ENCODE measurements at regions not wholly inside any gene's neighbourhood (a gene's known extent, or its start where the extent isn't known, plus 50 kb on each side); places are given as distances from the start of the nearest gene placed in this dataset.

DNA sequence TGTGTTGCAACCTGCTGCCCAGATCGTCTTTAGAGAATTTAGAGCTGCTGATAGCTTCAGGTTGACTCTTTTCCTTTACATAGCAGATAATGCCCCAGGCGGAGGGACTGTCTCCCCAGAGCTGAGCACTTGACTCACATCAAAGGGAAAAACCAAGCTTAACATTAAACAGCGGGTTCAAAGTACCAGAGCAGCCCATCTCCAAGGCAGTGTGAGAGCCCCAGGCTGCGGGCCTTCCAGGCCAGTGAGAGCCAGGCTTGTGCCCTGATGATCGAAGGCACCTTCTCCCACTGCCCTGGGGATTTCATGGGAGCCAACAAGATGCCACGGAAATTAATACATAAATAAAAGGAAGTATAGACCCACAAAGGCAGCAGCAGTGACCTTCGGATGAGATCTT is 275.6 kb downstream of the XXYLT1 start:
- DNase-seq (ENCODE audit: low read depth in 2 of 2) = no peak

DNA sequence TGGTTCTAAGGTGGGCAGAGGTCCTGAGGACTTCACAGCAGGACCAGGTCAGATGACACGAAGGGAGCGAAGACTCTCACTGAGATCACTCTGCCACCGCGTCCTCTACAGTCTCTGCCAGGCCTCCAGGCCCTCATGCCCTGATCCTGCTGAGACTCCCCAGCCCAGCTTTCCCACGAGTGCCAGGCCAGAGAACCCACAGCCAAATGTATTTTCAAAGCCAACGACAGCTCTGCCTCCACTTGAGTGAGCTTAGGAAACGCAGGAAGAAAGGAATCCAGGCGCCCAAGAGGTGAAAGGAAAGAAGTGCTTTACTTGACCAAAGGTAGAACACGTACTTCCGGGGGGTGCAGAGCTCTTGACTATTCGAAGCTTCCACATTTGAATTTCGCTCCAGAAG is 275.0 kb downstream of the XXYLT1 start:
- no peak for DNase-seq (ENCODE audit: low read depth in 2 of 2)

DNA sequence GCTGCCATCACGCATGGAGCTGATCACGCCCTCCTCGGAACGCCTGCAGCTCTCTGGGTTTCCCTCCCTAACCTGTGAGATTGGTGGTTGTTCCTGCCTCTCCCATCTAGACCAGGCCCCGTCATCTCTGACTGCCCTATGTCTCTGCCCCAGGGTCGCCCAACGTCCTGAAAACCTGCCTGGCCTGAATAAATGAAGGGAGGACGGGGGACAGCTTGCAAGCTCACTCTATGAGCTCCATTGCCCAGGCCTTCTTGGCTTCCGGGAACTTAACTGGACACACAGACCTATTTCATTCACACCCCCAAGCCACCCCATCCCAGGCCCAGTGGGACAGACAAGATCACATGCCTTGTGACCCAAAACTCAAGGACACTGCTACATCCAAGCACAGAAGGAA is 274.2 kb downstream of the XXYLT1 start:
- DNase-seq (ENCODE audit: low read depth in 2 of 2) = no peak

DNA sequence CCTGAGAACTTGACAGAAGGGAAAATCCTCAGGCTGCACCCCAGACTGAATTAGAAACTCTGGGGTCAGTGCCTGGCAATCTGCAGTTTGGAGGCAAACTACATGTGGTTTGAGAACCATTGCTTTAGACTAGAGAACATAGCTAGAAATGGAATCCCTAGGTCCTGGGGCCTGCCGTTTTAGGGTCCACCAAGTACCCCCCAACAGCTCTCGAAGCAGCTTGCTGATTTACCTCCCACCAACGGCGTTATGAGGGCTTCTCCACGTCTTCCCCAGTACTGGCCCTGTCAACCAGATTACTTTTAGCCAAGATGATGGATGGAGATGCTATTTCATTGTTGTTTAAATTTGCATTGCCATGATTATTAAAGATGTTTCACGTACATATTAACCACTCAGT is 272.5 kb downstream of the XXYLT1 start:
- DNase-seq (ENCODE audit: low read depth in 2 of 2) = no peak

DNA sequence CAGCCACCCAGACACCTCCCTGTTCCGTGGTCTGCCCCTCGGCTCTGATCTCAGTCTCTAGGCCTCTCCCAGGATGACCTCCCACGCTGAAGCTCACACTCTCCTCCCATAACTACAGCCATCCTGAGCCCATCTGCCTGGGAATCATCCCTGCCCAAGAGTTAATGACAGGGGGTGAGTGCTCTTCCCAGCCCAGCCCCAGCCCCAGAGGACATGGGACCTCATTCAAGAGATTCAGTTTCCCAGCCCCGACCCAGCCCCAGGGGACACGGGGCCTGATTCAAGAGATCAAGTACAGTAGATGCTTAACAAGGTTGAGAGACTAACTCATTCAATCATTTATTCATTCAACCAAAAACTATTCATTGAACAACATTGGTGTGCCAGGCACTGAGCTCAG is 272.0 kb downstream of the XXYLT1 start:
- no peak for DNase-seq (ENCODE audit: low read depth in 2 of 2)

DNA sequence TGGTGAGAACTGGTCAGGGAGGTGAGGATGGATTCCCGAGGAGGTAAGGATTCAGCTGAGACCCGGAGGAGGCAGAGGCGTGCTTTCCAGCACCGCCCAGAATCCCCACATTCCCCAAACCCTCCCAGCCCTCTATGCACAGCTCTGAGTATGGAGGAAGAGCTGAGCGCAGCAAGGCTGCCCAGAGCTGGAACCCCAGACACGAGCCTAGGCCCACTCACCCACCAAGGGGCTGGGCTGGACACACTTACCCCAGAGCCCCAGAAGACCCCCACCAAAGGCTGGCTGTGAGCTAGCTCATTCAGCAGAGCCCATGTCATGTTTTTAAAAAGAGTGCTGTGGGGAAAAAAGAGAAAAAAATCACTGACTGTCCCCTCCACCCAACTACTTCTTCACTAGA is 271.5 kb downstream of the XXYLT1 start:
- no peak for DNase-seq (ENCODE audit: low read depth in 2 of 2)

DNA sequence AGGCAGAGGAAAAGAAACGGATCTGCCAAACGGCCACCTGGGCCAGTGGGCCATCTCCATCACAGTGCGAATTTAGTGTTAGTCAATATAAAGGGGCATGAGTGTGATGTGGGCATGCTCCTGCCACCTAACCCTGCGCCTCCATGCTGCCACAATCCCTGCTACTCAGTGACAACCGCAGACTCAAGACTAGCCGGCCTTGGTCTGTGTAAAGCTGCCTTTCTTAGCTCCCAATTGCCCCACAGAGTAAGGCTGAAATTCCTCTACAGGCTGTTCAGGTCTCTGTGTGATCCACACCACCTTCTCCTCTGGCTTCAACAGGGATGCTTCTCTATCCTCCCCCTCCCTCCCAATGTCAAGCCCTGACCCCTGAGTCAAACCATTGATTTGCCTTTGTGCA is 269.7 kb downstream of the XXYLT1 start:
- no peak for DNase-seq (ENCODE audit: low read depth in 2 of 2)

DNA sequence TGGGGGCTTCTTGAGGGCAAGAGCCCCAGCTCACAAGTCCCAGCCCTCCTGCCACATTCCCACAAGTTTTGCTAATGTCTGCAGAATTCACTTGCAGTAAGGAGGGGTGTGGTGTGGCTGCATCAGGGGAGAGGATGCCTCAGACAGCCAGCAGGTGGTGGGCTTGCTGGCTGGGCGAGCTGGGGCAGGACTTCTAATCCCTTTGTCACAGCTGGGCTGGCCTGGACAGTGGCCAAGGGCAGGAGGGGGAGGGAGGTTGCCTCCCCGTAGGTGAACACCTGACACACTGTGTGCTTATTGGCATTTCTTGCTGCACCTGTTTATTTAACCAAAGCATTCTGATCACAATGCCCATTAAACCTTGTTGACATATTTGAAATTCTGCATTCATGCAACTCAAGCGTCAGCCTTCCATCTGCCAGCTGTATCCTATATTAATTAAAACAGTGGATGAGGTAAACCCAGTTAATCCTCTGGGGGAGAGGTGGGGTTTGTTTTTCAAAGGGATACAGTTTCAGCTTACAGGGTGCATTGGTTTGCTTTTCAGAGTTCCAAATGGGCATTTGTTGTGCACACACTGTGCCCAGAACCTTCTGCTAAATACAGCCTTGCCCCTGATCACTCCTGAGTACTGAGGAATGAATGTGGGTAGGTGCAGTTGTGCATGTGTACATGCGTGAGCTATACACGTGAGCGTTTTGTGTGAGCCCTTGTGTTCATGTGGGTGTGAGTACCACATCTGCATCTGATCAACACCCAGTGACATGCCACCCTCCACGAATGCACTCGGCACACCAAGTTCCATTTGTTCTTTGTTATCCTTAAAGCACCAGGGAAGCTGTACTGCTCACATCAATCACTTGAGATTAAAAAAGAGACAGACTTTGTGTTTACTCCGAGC is 268.7 kb downstream of the XXYLT1 start:
- DNase-seq (ENCODE audit: low read depth in 2 of 2) = no peak

DNA sequence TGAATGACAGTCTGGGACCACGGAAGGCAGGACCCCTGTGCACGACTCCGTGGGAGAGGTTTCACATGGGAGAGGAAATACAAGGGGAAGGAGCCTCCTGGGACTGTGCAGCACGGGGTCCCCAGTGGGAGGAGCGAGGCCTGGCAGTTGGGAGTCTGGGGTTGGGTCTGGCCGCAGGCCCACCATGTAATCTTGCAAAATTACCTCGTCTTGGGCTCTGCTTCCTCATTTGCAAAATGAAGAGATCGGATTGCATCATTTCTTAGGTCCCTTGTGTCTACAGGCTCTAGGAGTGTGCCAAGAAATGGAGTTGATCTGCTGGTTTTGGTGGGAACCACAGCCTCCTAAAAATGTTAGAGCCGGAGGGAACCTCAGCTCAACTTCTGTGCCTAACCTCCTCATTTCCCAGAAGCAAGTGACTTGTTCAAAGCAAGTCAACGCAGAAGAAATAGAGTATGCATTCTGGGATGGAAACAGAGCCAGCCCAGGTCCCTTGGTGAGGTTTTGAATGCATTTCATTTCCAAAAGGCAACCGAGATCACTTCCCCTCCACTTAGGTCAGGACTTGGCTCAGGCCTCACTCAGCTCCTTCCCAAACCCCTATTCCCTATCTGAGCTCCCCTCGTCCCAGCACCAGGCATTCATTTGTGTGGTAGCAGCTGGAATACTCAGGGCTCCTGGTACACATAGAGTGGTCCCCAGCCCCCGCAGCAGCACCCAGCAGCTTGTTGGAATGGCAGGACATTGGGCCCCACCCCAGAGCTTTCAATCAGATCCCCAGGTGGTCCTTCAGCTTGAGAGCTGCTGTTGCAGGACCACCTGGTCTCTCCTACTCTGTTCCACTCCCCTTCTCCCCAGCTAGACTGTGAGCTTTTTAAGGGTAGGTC is 267.7 kb downstream of the XXYLT1 start:
- DNase-seq (ENCODE audit: low read depth in 2 of 2) = no peak

DNA sequence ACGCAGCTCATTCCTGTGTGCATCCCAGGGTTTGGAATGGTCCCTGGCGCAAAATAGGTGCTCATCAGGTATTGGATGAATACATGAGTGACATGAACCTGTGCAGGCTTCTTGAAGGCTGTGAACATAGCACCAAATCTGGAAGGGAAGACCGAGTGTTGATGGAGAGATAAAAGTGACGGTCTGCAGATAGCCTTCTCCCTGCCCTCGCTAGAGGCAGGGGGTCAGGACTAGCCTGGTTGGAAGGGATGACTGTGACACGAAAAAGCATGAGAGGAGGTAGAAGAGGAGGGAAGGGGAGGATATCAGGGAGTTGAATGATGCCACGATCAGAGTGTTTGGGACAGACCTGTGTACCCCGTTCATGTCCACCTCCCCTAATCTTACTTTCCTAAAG is 267.1 kb downstream of the XXYLT1 start:
- DNase-seq (ENCODE audit: low read depth in 2 of 2) = no peak

DNA sequence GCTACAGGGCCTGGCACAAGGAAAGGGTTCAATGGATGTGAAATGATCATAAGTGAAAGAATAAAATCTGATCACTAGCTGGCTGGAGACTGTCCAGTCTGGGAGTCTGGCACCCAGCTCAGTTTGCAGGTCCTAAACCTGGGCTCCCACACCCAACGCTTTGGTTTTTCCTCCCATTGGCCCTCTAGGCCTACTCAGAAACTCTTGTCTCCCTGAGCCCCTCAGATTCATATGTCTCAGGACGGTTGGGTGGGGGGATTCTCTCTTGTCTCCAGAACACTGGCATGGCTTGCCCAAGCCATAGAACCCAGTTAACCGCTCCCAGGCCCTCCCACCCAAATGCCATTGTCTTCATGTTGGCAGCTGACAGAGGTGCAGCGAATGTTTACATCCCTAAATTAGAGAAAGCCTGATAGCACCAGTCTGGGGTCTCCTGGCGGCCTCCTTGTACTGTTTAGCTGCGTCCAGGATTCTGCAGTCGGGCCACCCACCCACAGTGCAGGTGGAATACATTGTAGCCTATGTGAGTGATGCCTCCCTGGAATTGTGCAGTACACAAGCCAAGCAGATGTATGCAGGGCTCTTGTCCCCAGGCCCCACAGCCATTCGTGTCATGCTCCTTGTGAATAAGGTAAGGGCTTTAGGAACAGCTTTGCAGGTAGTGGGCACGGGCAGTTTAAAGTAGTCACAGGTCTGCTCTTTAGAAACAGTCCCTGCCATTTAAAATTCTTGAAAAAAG is 266.3 kb downstream of the XXYLT1 start:
- no peak for DNase-seq (ENCODE audit: low read depth in 2 of 2)

DNA sequence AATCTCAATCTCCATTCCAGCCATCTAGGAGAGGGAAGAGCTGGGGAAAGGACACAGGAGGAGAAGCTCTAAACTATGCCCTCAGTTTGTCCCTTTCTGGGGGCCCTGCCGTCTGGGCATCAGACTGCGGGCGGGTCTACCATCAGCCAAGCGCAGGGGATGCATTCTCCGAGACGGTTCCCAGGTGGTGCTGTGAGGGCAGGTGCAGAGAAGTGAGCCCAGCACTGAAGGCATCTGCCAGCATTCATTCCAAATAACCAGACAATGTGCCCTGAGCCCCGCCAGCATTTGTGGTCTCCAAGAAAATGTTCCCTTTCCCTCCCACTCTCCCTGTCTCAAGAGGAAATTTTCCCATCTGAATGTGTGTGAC is 265.7 kb downstream of the XXYLT1 start:
- no peak for DNase-seq (ENCODE audit: low read depth in 2 of 2)

DNA sequence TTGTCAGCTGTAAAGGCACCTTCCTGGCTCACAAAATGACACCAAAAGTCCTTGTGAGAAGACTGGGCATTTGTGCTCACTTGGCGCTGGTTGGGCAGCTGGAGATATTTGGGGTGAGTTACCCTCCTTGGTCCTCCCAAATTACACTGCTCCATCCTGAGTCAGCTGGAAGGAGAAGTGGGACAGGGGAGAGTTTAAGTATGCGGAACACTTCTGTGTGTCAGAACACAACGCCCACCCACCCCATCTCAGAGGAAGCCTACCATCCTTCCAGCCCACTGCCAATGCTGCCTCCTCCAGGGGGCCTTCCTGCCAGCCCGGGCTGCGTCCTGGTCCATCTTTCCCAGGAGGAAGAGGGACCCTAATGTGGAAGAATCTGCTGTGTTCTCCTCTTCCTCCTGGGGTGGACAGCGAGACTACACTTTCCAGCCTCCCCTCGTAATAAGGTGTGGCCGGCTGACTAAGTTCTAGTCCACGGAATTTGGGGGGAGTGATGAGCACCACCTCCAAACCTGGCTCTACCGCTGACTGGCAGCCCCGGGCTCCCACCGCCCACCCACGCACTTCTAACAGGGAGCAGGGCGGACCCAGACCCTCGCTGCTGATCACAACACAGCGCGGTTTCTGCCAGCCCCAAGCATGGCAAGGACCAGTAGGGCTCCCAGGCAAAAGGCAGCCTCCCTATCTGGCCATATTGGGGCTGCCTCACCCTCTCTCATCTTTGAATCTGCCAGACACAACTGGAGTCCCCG is 265.0 kb downstream of the XXYLT1 start:
- DNase-seq (ENCODE audit: low read depth in 2 of 2) = no peak

DNA sequence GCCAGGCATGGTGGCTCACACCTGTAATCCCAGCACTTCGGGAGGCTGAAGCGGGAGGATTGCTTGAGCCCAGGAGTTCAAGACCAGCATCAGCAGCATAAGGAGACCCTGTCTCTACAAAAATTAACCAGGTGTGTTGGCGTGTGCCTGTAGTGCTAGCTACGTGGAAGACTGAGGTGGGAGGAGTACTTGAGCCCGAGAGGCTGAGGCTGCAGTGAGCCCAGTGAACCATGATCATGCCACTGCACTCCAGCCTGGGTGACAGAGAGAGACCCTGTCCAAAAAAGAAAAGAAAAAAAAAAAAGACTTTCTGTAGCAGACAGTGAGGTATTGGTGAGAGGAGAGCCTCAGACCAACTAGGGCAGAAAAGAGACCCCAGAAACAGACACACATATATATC is 263.8 kb downstream of the XXYLT1 start:
- DNase-seq (ENCODE audit: low read depth in 2 of 2) = no peak

DNA sequence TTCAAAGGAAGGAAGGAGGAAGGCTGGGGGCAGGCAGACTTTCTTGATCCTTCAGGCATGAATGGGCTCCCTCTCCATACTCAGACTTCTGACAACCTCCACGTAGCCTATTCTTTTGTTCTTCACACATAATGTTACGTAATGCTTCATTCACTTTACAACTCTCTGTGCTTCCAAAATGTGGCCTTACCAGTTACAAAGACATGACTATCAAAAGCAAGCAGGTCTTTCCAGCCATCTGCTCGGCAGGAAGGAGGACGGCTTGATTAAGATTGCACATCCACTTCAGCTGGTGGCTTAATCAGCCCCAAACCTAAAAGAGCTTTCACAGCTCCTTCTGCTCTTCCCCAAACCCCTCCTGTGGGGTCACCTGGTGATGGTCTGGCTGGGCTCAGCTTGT is 263.2 kb downstream of the XXYLT1 start:
- DNase-seq (ENCODE audit: low read depth in 2 of 2) = no peak

DNA sequence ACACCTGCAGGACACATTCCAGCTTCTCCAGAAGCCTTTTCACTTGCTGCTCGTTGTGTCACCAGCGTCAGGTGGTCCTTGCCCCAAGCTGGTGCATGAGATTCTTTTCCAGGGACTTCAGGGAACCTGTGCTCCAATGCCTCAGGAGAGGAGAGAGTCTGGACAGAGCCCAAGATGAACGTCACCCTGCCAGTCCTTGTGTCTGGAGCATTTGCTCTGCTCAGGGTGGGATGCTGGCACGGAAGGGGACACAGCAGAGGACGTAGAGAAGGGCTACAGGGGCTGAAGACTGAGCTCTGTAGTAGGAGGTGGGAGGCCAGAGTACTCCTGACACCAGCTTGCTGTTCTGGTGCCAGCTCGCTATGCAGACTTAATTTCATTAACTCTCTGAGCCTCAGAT is 262.1 kb downstream of the XXYLT1 start:
- no peak for DNase-seq (ENCODE audit: low read depth in 2 of 2)

DNA sequence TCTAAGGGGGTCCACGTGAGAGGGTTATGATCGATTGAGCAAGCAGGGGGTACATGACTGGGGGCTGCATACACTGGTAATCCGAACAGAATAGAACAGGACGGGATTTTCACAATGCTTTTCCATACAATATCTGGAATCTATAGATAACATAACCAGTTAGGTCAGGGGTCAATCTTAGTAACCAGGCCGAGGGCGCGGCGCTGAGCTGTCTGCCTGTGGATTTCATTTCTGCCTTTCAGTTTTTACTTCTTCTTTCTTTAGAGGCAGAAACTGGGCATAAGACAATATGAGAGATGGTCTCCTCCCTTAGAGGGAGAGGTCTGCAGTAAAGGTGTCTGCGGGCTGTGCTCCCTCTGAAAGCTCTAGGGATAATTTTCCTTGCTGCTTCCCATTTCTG is 261.3 kb downstream of the XXYLT1 start:
- no peak for DNase-seq (ENCODE audit: low read depth in 2 of 2)

DNA sequence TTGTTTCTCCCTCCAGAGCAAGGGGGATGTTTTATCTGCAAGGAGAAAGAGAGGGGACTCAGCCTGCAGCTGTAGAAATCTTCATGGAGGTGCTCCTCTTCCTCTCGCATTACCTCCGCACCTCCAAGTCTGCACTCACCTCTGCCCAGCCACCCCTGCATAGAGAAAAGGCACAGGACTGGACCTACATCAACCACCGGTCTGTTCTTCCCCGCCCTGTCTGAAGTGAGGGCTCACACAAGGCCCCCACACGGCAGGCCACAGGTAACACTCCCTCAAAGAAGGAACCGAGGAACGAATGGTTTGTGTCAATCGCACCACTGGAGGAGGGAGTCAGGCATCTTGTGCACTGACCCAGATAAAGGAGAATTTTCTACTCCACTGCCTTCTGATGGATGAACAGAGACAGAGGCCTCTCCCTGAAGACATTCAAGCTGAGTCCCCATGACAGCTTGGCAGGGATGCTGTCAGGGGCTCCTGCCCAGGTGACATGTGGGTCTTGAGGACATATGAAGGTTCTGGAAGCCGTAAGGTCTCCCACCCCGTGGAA is 260.3 kb downstream of the XXYLT1 start:
- DNase-seq (ENCODE audit: low read depth in 2 of 2) = no peak

DNA sequence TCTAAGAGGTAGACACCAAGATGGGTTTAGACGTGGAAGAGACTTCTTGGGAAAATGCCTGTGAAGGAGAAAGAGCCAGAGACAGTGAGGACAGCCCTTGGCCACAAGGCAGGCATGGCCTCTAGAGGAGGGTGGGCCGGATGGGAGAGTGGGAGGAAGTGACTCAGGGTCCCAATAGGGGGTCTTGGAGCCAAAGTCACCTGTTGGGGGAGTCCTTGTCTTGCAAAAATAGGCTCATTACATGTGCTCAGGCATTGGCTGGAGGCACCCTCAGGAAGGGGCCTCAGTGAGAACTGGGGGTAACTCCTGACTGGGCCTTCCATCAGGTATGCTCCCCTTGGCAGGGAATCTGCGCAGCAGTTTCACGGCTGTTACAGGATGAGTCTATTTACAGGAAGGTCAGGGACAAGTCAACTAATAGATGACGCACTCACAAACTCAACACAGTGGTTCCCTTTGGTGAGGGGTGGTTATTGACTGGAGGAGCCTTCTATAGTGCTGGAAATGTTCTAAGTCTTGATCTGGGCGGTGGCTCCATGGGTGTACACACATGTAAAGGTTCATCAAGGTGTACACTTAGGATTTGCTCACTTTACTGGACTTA is 259.6 kb downstream of the XXYLT1 start:
- DNase-seq (ENCODE audit: low read depth in 2 of 2) = no peak

DNA sequence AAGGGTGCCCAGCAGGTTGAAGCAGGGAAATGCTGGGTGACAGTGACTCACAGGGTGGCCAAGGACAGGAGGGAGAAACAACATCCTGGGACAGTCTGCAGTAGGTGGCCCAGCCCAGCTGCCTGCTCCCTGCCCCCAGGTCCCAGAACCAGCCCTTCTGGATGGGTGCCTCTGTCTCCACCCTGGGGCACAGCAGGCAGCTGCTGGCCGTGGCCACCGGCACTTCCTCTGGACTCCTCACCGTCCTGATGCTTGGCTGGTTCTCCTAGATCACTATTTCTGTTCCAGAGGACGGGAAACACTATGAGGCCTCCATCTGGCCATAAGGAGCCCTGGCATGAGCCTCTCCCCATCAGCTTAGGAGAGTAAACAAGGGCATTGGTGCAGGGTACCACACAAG is 258.9 kb downstream of the XXYLT1 start:
- no peak for DNase-seq (ENCODE audit: low read depth in 2 of 2)

DNA sequence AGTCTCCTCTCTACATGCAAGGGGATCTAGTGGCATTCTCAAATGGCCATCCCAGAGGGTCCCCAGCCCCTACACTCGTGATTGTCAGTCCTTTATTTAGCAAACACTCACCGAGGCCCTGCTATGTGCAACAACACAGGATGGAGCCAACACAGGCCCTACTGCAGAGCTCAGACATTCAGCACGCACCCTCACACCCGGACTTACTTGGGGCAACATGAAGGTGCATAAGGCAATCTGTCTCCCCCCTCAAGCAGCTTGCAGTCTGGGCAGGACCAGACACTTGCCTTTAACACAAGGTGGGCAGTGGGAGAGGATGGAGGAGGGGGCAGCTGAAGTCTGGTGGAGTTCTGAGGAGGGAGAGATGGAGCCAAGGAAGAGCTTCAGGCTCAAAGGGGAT is 258.4 kb downstream of the XXYLT1 start:
- no peak for DNase-seq (ENCODE audit: low read depth in 2 of 2)

Measured in stimulated activated CD8-positive, alpha-beta memory T cell treated with anti-CD3 and anti-CD28 coated beads, Interleukin-2, amount 100 ng/mL, for 48 hours (primary cell).